Right ventricle myocardium superior (tissue), 1 donor: ENCODE measurements at regions not wholly inside any gene's neighbourhood (a gene's known extent, or its start where the extent isn't known, plus 50 kb on each side); places are given as distances from the start of the nearest gene placed in this dataset.

Source experiments
- ATAC-seq: fragments of 200-7000 bp; cut with Tn5 transposase; one replicate; pipeline ENCODE4 v1.9.1; 2020; ENCODE audit warnings: mild to moderate bottlenecking; ENCODE audit not compliant: poor library complexity
- DNase-seq: peaks from one replicate; pipeline ENCODE4 v3.0.0-alpha.2; 2020
- intact Hi-C: fragments of 100-400 bp; cut with DNase I; formaldehyde crosslinking; loops from one replicate; pipeline ENCODE4 v1.11.2; 2022
- donor health status: DM: no; HTN: yes; CAD: no; lungs with severe emphysema.

DNA sequence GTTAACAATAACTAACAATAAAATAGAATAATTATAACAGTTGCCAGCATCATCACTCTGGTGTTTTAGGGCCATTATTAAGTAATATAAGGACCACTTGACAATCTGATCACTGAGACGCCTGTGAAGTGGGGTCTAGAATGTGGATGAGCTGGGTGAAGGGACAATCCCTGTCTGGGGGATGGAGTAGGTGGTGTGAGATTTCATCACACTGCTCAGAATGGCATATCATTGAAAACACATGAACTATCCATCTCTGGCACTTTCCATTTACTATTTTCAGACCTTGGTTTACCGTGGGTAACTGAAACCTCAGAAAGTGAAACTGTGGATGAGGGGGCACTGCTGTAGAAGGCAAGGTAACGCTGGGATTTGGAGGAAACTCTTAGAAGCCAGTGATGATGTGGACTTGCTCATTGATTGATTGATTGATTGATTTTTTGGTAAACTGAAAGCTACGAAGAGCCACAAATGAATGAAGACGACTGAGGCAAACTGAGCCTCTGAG lies 204.4 kb upstream of the TWIST2 start:
- no peak for DNase-seq
- intact Hi-C loops, result no loop called here
- ATAC-seq, result no peak

DNA sequence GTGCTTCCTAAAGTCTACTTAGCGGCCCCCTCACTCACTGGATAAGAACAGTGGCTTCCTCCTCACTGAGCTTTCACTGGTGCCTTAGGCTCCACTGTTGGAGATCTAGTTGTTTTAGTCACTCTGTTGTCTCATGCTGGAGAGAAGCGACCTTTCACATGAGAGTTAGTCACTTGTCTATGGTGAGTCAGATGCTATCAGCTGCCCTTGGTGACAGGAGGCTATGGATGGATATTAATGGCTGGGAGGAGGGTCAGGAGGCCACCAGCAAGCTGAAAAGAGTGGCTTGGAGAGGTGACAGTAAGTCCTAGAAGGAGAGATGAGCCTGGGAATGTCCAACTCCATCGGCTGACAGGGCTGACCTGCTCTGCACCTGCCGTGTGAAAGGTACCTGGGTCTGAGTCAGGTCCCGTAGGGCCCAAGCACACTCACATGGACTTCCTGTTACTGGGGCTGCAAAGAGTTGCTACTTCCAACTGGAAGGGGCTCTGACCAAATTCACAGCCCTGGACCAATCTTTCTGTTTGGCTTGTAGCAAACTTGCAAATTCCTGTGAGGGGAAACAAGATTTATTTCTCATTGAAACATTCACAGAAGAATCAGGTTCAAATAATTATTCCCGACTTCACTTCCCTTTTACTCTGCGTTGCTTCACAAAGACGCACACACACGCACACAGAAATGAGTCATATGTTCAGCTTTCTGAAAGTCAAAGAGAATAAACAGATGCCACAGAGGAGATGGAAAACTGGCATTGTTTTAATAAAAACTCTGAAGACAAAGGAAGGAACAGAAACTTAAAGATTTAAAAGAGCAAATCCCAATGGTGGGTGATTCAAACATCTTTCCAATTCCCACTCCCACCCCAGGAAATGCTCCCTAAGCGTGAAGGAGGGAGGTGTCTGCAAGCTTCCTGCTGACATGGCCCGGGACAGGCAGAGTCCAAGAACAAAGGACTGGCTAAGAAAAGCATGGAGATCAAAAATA lies 203.5 kb upstream of the TWIST2 start:
- intact Hi-C loops, result no loop called here

DNA sequence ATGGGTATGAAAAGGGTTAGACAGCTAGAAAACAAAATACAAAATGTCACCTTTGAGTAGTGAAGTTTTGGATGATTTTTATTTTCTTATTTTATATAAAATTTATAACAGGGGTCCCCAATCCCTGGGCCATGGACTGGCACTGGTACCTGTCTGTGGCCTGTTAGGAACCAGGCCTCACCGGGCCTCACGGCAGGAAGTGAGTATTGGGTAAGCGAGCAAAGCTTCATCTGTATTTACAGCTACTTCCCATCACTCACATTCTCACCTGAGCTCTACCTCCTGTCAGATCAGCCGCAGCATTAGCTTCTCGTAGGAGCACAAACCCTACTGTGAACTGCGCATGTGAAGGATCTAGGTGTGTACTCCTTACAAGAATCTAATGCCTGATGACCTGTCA lies 202.8 kb upstream of the TWIST2 start:
- no peak for DNase-seq
- intact Hi-C loops, result no loop called here
- ATAC-seq, result no peak

More for the DNA sequence above, 203.5 kb upstream of the TWIST2 start:
- ATAC-seq (no peak), DNase-seq (no peak)

DNA sequence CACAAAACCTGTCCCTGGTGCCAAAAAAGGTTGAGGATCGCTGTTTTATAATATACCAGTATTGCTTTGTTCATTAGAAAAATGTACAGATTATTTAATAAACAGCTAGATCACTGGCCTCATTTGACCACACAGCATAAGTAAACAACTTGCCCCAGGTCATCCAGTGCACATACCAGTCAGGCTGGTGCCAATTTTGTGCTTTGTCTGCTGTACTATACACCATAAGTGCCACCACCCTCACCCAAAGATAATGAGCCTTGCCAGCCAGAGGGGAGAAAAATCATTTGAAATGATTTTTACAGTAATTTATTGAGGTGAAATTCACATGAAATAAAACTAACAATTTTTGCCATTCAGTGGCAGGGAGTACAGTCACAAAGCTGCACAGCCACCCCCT lies 202.2 kb upstream of the TWIST2 start:
- ATAC-seq, result no peak
- intact Hi-C loops, result no loop called here
- no peak for DNase-seq

- ATAC-seq, result no peak
- DNase-seq, result no peak
- intact Hi-C loops, result no loop called here
Observed at GRCh38 chr2:238646281-238646680, 201.6 kb upstream of the TWIST2 start.

- intact Hi-C loops, result no loop called here
- DNase-seq, result no peak
- ATAC-seq, result no peak
Observed at GRCh38 chr2:238646803-238647202, 201.1 kb upstream of the TWIST2 start.

DNA sequence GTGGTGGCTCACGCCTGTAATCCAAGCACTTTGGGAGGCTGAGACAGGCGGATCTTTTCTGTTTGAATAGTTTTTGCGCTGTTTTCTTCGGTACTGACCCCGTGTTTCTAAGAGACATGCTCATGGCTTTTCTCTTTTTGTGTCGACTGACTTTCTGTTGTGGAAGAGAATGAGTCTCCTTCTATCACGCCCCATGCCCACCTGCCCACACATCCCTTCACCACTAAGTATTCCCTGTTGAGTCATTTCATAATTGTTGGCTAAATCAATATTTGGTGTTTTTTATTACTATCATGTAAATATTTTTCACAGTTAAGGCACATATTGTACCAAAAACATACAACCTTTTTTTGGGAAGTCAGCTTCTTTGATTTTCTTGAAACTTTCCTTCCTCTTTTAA lies 198.8 kb upstream of the TWIST2 start:
- ATAC-seq (no peak), DNase-seq (no peak)
- intact Hi-C loops, result no loop called here

- no peak for DNase-seq
Observed at GRCh38 chr2:238649936-238650518, 197.9 kb upstream of the TWIST2 start.

GRCh38 chr2:238650536-238650935 lies 197.3 kb upstream of the TWIST2 start:
- intact Hi-C loops, result no loop called here
- DNase-seq, result no peak
- no peak for ATAC-seq

More at GRCh38 chr2:238649936-238650518, 197.9 kb upstream of the TWIST2 start:
- ATAC-seq, result no peak
- intact Hi-C loops, result no loop called here

- DNase-seq (no peak), ATAC-seq (no peak)
- intact Hi-C loops, result no loop called here
Observed at GRCh38 chr2:238651306-238652052, 196.4 kb upstream of the TWIST2 start.

DNA sequence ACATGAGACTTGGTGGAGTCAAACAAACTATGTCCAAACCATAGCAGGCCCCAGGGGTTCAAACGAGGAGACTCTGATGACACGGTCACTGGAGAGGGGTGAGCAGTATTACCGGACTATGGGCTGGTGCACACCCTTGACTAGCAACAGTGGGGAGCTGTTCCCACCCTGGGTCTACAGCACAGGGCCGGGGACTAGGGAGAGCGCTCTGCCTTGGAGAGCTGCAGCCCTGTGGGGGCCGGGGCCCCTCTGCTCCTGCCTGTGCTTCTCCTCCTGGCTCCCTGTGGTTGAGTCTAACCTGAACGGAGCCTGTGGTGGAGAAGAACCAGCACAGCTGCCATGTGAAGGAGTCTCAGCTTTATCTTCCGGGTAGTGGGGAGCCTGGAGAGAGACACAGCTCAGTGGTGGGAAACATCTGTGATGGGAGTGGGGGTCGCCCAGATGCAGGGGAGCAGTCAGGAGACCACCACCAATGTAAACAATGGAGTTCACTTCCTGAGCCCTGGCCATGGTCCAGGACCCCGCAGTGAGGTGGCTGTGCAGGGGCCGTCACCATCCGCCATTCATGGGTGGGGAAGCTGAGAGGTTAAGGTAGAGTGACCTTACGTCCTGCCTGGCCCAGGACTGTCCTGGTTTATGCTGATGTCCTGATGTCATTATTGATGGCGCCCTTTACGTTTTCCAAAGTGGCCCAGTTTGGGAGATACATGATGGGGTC lies 195.7 kb upstream of the TWIST2 start:
- intact Hi-C loops, result no loop called here
- DNase-seq (no peak), ATAC-seq (no peak)

DNA sequence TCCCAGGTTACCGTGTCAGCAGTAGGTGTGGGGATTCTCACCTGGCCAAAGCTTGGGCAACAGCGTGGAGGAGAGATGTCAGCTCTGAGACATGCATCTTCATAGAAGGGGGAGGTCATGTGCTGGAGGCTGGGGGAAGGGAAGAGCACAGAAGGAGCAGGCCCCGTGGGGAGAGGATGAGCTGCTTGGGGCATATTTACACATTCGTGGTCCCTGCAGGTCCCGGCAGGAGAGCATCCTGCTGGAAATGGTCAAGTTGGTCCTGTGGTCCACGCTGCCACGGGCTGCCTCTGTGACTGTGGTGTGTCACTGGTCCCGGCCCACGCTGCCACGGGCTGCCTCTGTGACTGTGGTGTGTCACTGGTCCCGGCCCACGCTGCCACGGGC lies 195.1 kb upstream of the TWIST2 start:
- DNase-seq (no peak), ATAC-seq (no peak)
- intact Hi-C loops, result no loop called here

DNA sequence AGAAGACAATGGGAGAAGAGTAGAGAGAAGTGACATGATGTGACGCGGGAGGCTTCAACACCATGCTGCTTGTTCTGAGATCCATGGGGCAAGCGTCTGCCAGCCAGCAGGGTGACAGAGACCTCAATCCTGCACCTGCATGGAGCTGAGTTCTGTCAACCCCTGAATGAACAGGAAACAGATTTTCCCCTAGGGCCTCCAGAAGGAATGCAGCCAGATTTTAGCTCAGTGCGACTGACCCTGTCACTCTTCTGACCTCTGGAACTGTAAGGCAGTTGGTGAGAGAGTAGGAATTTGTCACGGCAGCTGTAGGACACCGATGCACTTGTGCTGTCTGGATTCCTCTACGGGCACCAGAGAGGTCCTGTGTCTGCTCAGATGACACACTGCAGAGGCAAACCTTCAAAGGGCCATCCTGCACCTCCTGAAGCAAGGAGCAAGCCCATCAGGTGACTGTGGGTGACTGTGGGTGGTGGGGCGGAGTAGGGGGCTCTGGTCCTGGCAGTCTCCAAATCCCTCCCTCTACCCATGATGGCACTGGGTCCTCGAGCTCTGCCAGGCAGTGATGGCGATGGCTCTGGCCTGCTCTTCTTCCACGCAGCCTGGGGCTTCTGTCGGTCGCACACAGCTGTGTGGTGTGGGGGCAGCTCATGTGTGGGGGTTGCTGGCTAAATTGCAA lies 194.3 kb upstream of the TWIST2 start:
- no peak for ATAC-seq
- intact Hi-C loops, result no loop called here
- no peak for DNase-seq

DNA sequence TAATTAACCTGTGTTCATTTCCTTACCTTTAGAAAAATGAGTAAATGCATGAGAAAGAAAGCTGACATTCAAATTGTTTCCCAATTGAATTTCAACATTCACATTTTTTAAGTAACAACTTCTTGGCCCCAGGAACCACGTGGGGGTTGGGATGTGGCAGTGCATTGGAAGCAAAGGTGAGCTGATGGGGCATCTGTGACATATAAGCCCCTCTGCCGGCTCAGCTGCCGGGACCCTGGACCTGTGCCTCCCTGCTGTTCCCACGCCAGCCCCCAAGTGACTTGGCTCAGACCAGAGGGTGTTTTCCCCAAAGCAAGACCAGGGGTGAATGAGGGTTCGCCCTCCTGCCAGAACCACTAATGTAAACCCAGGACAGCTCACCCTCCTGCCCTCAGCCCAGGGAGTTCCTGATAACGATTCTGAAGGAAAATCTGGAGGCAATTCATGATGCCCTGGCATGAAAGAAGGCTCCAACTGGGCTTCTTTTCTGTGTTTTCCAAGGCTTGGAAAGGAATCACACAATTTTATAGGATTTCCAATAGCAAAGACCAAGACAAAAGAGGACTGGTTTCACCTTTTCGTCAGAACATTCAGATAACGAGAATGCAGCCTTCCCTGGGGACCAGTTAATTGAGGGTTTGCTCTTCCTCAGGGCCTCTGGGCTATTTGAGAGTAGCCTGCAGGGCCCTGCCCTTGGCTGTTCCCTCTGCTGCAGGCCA lies 193.2 kb upstream of the TWIST2 start:
- no peak for ATAC-seq
- DNase-seq, result no peak
- intact Hi-C loops, result no loop called here

GRCh38 chr2:238655198-238655860 lies 192.6 kb upstream of the TWIST2 start:
- ATAC-seq (no peak), DNase-seq (no peak)
- intact Hi-C loops, result no loop called here

DNA sequence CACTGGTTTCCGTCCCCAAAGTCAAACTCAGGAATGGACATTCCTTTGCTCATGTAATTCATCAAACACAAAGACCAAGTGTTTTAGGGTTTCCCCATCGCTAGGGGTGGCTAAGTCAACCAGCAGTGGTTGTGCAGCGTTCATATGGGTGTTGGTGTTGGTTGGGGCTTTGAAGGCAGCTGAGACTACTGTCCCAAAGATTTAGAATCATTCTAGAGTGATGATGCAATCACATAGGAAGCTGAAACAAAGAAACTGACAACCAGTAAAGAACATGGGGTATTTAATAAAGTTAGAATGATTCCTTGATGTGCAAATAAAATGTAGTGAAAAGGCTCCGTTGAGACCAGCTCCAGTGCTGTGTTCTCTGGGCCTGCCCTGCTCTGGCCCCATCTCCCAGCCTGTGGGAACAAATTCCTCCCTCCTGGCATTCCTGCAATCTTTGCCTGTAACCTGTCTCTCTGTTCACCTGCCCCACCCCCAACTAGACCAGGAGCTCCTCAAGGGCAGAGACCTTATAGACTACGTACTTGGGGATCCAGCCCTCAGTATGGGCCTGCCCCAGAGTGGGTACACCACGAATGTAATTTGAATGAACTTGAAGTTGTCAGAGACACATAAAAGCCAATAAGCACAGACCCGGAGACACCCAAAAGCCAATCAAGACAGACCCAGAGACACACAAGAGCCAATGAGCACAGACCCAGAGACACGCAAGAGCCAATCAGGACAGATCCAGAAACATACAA lies 191.7 kb upstream of the TWIST2 start:
- DNase-seq, result no peak
- intact Hi-C loops, result no loop called here
- ATAC-seq, result no peak
